OCI-LY1 (cell line): ENCODE measurements at regions not wholly inside any gene's neighbourhood (a gene's known extent, or its start where the extent isn't known, plus 50 kb on each side); places are given as distances from the start of the nearest gene placed in this dataset.

Source experiments
- EZH2 ChIP-seq: fragments of 200-600 bp; sonication (generic), shearing (Covaris generic); IDR thresholded peaks from 2 replicates; pipeline ENCODE4 v1.8.0; 2017; ENCODE audit warnings: borderline replicate concordance, mixed run types, mild to moderate bottlenecking, antibody characterized with exemption, low read length, moderate library complexity, mixed read lengths
- TF ChIP-seq, protein P1 (sequence below): fragments of 200-600 bp; sonication (generic), shearing (Covaris generic); IDR thresholded peaks from 2 replicates; pipeline ENCODE4 v1.5.1; 2017; ENCODE audit warnings: mild to moderate bottlenecking, antibody characterized with exemption, low read length, moderate library complexity, mixed read lengths

DNA sequence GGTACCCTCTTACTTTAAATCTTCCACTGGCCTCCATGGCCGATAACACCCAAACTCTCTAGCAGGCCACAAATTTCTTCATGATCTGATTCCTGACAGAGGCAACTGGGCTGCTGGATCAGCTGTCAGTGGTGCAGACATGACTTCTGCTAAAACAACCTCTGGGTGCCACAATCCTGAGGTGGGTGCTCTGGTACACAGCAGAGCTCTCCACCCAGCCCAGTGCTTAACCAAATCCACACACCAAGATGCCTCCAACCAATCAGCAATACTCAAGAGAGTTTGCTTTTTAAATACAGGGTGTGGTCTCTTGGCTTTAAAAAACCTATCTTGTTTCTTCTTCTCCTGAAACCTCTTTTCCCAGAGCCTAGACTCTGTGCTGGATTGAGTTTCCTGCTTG, 126.6 kb upstream of the SPACA1 start:
- TF ChIP-seq, protein P1, sequence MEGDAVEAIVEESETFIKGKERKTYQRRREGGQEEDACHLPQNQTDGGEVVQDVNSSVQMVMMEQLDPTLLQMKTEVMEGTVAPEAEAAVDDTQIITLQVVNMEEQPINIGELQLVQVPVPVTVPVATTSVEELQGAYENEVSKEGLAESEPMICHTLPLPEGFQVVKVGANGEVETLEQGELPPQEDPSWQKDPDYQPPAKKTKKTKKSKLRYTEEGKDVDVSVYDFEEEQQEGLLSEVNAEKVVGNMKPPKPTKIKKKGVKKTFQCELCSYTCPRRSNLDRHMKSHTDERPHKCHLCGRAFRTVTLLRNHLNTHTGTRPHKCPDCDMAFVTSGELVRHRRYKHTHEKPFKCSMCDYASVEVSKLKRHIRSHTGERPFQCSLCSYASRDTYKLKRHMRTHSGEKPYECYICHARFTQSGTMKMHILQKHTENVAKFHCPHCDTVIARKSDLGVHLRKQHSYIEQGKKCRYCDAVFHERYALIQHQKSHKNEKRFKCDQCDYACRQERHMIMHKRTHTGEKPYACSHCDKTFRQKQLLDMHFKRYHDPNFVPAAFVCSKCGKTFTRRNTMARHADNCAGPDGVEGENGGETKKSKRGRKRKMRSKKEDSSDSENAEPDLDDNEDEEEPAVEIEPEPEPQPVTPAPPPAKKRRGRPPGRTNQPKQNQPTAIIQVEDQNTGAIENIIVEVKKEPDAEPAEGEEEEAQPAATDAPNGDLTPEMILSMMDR, result no peak
- TF ChIP-seq EZH2, result no peak
